HepG2 (cell line): ENCODE measurements at regions not wholly inside any gene's neighbourhood (a gene's known extent, or its start where the extent isn't known, plus 50 kb on each side); places are given as distances from the start of the nearest gene placed in this dataset.

ENCODE experiments used
- ATAC-seq: fragments of 200-7000 bp; cut with Tn5 transposase; 3 replicates; pipeline ENCODE4 v1.9.1; 2020; ENCODE audit warnings: mild to moderate bottlenecking, moderate library complexity
- BruUV-seq: library from RNA; stranded (reverse); fragments of 400-500 nt; replicated peaks from 2 replicates; lab custom pipeline; 2021; lab: Mats Ljungman, UMichigan
- CTCF ChIA-PET: fragments of 300-600 bp; formaldehyde crosslinking; extraction: SDS; loops from one replicate; lab custom pipeline; 2021; ENCODE audit warnings: low total read pairs, inconsistent platforms, low intra/inter-chr PET ratio; lab: Yijun Ruan, JAX
- POLR2A ChIA-PET: fragments of 350-600 bp; sonication (Branson Sonifier 250); formaldehyde crosslinking; loops from one replicate; lab custom pipeline; 2020; ENCODE audit warnings: antibody characterized with exemption, inconsistent platforms; lab: Yijun Ruan, JAX
- DNase-seq: peaks from one replicate; pipeline ENCODE4 v3.0.0-alpha.2; 2015; ENCODE audit warnings: low spot score
- FAIRE-seq: peaks from 3 replicates; lab custom pipeline; 2011; peaks lifted over from hg19 to GRCh38; lab: Jason Lieb, UNC
- H2AFZ ChIP-seq: one replicate; pipeline ENCODE4 v1.6.1; 2011; ENCODE audit warnings: low read length, inconsistent platforms
- H3K27ac ChIP-seq: fragments of 300-600 bp; 3 replicates; pipeline ENCODE4 v1.8.0; 2011; ENCODE audit warnings: mixed run types, mild to moderate bottlenecking, mixed read lengths, low read length, inconsistent platforms; ENCODE audit not compliant: insufficient read depth; ENCODE audit errors: extremely low read length
- H3K27me3 ChIP-seq, 2 experiments: fragments of 200-600 bp in 1 of 2; 2 replicates in 1 of 2; 3 replicates in 1 of 2; pipeline versions ENCODE4 v1.6.0 to v1.8.0; 2011; ENCODE audit warnings: low read length in 2 of 2, mild to moderate bottlenecking in 2 of 2, moderate library complexity in 2 of 2, inconsistent platforms in 1 of 2; ENCODE audit not compliant: insufficient read depth in 2 of 2, control insufficient read depth in 1 of 2
- H3K36me3 ChIP-seq, 2 experiments: fragments of 200-600 bp in 1 of 2; replicated peaks in 1 of 2; 2 replicates in 1 of 2; 3 replicates in 1 of 2; pipeline versions ENCODE4 v1.5.1 to v1.8.0; 2011; ENCODE audit warnings: low read length in 2 of 2, inconsistent platforms in 1 of 2; ENCODE audit not compliant: insufficient read depth in 2 of 2, control insufficient read depth in 1 of 2
- H3K4me1 ChIP-seq: 2 replicates; pipeline ENCODE4 v1.5.1; 2012; ENCODE audit warnings: low read length, inconsistent platforms; ENCODE audit not compliant: insufficient read depth
- H3K4me2 ChIP-seq: 2 replicates; pipeline ENCODE4 v1.6.0; 2011; ENCODE audit warnings: low read depth, low read length, inconsistent platforms
- H3K4me3 ChIP-seq, 3 experiments: fragments of 200-600 bp in 1 of 3; sonication (generic), shearing (Covaris generic) in 1 of 3; replicated peaks in 1 of 3; 2 replicates each; pipeline ENCODE4 v1.5.1; 2011 to 2016; ENCODE audit warnings: low read length in 3 of 3, inconsistent platforms in 2 of 3, low read depth in 2 of 3, mild to moderate bottlenecking in 2 of 3, control low read depth in 1 of 3, mixed read lengths in 1 of 3; ENCODE audit not compliant: insufficient read depth in 1 of 3
- H3K79me2 ChIP-seq: one replicate; pipeline ENCODE4 v1.6.1; 2011; ENCODE audit warnings: low read length, inconsistent platforms; ENCODE audit not compliant: insufficient read depth
- H3K9ac ChIP-seq: 2 replicates; pipeline ENCODE4 v1.6.0; 2011; ENCODE audit warnings: mild to moderate bottlenecking, low read depth, low read length, inconsistent platforms; ENCODE audit not compliant: insufficient read depth
- H3K9me3 ChIP-seq: 2 replicates; pipeline ENCODE4 v1.5.1; 2012; ENCODE audit warnings: mild to moderate bottlenecking, low read length
- H4K20me1 ChIP-seq: 2 replicates; pipeline ENCODE4 v1.6.0; 2011; ENCODE audit warnings: inconsistent platforms, mild to moderate bottlenecking, low read length, moderate library complexity; ENCODE audit not compliant: insufficient read depth
- FOXK2 ChIP-seq: fragments of 450-650 bp; IDR thresholded peaks from 2 replicates; pipeline ENCODE4 v1.6.1; 2016
- KLF6 ChIP-seq: IDR thresholded peaks from 2 replicates; pipeline ENCODE4 v1.8.0; 2016; ENCODE audit warnings: missing biosample characterization, missing genetic modification reagents
- MBD4 ChIP-seq: IDR thresholded peaks from 2 replicates; pipeline ENCODE4 v1.6.1; 2012; ENCODE audit warnings: low read length, inconsistent platforms, borderline replicate concordance
- POLR2G ChIP-seq: fragments of 200-400 bp; formaldehyde crosslinking; IDR thresholded peaks from 2 replicates; pipeline ENCODE4 v1.6.1; 2018; ENCODE audit warnings: mild to moderate bottlenecking, low read depth, low read length, moderate library complexity
- SALL1 ChIP-seq: sonication (generic); formaldehyde crosslinking; IDR thresholded peaks from 2 replicates; pipeline ENCODE4 v1.8.0; 2022; ENCODE audit warnings: mild to moderate bottlenecking, missing genetic modification reagents
- SP4 ChIP-seq: sonication (generic); formaldehyde crosslinking; IDR thresholded peaks from 2 replicates; pipeline ENCODE4 v1.8.1; 2023; ENCODE audit warnings: mild to moderate bottlenecking, missing genetic modification reagents
- TGIF2 ChIP-seq: IDR thresholded peaks from 2 replicates; pipeline ENCODE4 v1.6.1; 2016; ENCODE audit warnings: control low read depth, missing compliant biosample characterization
- ZNF17 ChIP-seq: sonication (generic); formaldehyde crosslinking; IDR thresholded peaks from 2 replicates; pipeline ENCODE4 v1.5.0; 2020; ENCODE audit warnings: mild to moderate bottlenecking, missing genetic modification reagents
- WGBS: methylation state at CpG from one replicate; pipeline ENCODE4 v1.1.6; 2017; ENCODE audit warnings: low lambda C conversion rate; 5-methylcytosine and 5-hydroxymethylcytosine counted together
- in situ Hi-C: cut with HindIII; loops from 2 replicates; pipeline ENCODE4 v1.10.0; 2017; ENCODE audit warnings: low pct_unique_long_range_greater_than_20kb; ENCODE audit not compliant: extremely low pct_ligation_motif_present
- intact Hi-C: fragments of 100-400 bp; cut with micrococcal nuclease; formaldehyde crosslinking; loops from one replicate; pipeline ENCODE4 v1.10.0; 2022; ENCODE audit not compliant: unreplicated experiment
- TF ChIP-seq, protein P1 (sequence below): sonication (generic); formaldehyde crosslinking; conservative IDR thresholded peaks from 2 replicates; pipeline ENCODE4 v1.4.0; 2020; ENCODE audit warnings: mild to moderate bottlenecking, missing genetic modification reagents, moderate library complexity
- TF ChIP-seq, protein P2 (sequence below): sonication (generic); formaldehyde crosslinking; IDR thresholded peaks from 2 replicates; pipeline ENCODE4 v1.4.0; 2020; ENCODE audit warnings: mild to moderate bottlenecking, missing genetic modification reagents, borderline replicate concordance

DNA sequence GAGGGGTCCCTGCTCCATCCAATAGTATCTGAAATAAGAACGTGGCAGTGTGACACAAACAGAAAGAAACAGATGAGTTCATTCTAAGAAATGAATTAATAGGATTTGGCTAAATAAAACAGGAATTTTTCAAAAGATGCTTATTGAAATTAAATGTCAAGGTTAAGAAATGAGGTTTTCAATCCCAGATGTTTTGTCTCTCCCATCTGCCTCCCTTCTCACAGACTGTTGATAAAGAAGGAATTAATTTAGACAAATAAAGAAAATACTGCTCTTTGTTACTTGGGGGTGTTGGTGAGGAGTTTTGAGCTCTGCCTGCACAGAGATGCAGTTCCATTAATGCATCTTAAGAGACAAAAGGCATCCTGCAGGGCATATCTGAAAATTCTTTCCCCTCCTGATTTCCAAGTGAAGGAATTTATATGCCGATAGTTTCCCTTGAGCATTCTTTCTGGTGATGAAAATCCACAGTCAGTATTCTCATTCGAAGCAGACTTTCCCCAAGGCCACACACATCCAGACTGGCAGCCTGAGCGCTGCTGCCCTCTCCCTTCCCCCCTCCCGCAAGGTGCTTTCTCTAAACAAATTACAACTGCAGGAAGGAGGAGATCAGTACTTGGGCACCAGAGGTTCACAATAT, 385.4 kb upstream of the RND3 start:
- intact Hi-C loops (no loop called here), in situ Hi-C loops (no loop called here)
- DNase-seq, result no peak
- ChIA-PET CTCF (no interaction called here), POLR2A (no interaction called here)
- Histone ChIP-seq H2AFZ (no peak overlapping the region), H3K9me3 (no peaks in the 10 kb centered on the region), H3K79me2 (no peaks in the 10 kb centered on the region), H3K4me1 (no peaks in the 10 kb centered on the region), H4K20me1 (no peaks in the 10 kb centered on the region), H3K27ac (no peak overlapping the region), H3K27me3 (no peaks in the 10 kb centered on the region), H3K4me3 (no peak overlapping the region), H3K9ac (no peak overlapping the region), H3K4me2 (no peak overlapping the region), H3K36me3 (no peaks in the 10 kb centered on the region)
- BruUV-seq, result no TSS peak
- no peak for FAIRE-seq
- TF ChIP-seq SP4 (CRISPR knock-in tag), result no peak
- TF ChIP-seq TGIF2, result no peak
- no peak for TF ChIP-seq POLR2G
- TF ChIP-seq, protein P1, sequence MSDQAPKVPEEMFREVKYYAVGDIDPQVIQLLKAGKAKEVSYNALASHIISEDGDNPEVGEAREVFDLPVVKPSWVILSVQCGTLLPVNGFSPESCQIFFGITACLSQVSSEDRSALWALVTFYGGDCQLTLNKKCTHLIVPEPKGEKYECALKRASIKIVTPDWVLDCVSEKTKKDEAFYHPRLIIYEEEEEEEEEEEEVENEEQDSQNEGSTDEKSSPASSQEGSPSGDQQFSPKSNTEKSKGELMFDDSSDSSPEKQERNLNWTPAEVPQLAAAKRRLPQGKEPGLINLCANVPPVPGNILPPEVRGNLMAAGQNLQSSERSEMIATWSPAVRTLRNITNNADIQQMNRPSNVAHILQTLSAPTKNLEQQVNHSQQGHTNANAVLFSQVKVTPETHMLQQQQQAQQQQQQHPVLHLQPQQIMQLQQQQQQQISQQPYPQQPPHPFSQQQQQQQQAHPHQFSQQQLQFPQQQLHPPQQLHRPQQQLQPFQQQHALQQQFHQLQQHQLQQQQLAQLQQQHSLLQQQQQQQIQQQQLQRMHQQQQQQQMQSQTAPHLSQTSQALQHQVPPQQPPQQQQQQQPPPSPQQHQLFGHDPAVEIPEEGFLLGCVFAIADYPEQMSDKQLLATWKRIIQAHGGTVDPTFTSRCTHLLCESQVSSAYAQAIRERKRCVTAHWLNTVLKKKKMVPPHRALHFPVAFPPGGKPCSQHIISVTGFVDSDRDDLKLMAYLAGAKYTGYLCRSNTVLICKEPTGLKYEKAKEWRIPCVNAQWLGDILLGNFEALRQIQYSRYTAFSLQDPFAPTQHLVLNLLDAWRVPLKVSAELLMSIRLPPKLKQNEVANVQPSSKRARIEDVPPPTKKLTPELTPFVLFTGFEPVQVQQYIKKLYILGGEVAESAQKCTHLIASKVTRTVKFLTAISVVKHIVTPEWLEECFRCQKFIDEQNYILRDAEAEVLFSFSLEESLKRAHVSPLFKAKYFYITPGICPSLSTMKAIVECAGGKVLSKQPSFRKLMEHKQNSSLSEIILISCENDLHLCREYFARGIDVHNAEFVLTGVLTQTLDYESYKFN (CRISPR knock-in tag), result no peak
- TF ChIP-seq, protein P2, sequence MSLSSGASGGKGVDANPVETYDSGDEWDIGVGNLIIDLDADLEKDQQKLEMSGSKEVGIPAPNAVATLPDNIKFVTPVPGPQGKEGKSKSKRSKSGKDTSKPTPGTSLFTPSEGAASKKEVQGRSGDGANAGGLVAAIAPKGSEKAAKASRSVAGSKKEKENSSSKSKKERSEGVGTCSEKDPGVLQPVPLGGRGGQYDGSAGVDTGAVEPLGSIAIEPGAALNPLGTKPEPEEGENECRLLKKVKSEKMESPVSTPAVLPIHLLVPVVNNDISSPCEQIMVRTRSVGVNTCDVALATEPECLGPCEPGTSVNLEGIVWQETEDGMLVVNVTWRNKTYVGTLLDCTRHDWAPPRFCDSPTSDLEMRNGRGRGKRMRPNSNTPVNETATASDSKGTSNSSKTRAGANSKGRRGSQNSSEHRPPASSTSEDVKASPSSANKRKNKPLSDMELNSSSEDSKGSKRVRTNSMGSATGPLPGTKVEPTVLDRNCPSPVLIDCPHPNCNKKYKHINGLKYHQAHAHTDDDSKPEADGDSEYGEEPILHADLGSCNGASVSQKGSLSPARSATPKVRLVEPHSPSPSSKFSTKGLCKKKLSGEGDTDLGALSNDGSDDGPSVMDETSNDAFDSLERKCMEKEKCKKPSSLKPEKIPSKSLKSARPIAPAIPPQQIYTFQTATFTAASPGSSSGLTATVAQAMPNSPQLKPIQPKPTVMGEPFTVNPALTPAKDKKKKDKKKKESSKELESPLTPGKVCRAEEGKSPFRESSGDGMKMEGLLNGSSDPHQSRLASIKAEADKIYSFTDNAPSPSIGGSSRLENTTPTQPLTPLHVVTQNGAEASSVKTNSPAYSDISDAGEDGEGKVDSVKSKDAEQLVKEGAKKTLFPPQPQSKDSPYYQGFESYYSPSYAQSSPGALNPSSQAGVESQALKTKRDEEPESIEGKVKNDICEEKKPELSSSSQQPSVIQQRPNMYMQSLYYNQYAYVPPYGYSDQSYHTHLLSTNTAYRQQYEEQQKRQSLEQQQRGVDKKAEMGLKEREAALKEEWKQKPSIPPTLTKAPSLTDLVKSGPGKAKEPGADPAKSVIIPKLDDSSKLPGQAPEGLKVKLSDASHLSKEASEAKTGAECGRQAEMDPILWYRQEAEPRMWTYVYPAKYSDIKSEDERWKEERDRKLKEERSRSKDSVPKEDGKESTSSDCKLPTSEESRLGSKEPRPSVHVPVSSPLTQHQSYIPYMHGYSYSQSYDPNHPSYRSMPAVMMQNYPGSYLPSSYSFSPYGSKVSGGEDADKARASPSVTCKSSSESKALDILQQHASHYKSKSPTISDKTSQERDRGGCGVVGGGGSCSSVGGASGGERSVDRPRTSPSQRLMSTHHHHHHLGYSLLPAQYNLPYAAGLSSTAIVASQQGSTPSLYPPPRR (CRISPR knock-in tag), result no peak
- TF ChIP-seq SALL1 (CRISPR knock-in tag), result no peak
- TF ChIP-seq KLF6, result no peak
- no peak for TF ChIP-seq MBD4
- TF ChIP-seq FOXK2, result no peak
- no peak for TF ChIP-seq ZNF17
- ATAC-seq, result no peak
- 38% methylated on average over 5 of the region's 5 CpGs for WGBS
